Common myeloid progenitor, CD34-positive (primary cell): ENCODE measurements at regions not wholly inside any gene's neighbourhood (a gene's known extent, or its start where the extent isn't known, plus 50 kb on each side); places are given as distances from the start of the nearest gene placed in this dataset.

ENCODE experiments used
- CTCF ChIA-PET: fragments of 350-600 bp; sonication (Branson Sonifier 250); formaldehyde crosslinking; loops from one replicate; lab custom pipeline; 2021; ENCODE audit warnings: antibody characterized with exemption; lab: Charles Lee
- POLR2A ChIA-PET: fragments of 350-600 bp; sonication (Branson Sonifier 250); formaldehyde crosslinking; loops from one replicate; lab custom pipeline; 2021; ENCODE audit warnings: antibody characterized with exemption; lab: Charles Lee
- DNase-seq, 3 donors: peaks; one replicate each; pipeline versions ENCODE4 v3.0.0 to v3.0.0-alpha.2; 2013
- H3K27ac ChIP-seq, 2 experiments: 1 replicate in 1 of 2; 2 replicates in 1 of 2; pipeline ENCODE4 v1.7.0; 2013; ENCODE audit warnings: inconsistent platforms in 2 of 2, low read length in 2 of 2, mild to moderate bottlenecking in 2 of 2, low read depth in 1 of 2, moderate library complexity in 1 of 2; ENCODE audit not compliant: severe bottlenecking in 2 of 2, insufficient read depth in 1 of 2, poor library complexity in 1 of 2
- H3K27me3 ChIP-seq, 5 experiments: replicated peaks in 2 of 5; 1 replicate in 3 of 5; 2 replicates in 2 of 5; pipeline versions ENCODE4 v1.6.1 to v1.7.0; 2013; ENCODE audit warnings: low read length in 4 of 5, mild to moderate bottlenecking in 2 of 5, moderate library complexity in 2 of 5, inconsistent platforms in 1 of 5; ENCODE audit not compliant: insufficient read depth in 5 of 5, control insufficient read depth in 4 of 5
- H3K36me3 ChIP-seq, 4 experiments: 1 replicate in 2 of 4; 2 replicates in 2 of 4; pipeline versions ENCODE4 v1.6.1 to v1.7.0; 2013; ENCODE audit warnings: low read length in 3 of 4, control low read depth in 1 of 4, mild to moderate bottlenecking in 1 of 4; ENCODE audit not compliant: control insufficient read depth in 4 of 4, insufficient read depth in 4 of 4
- H3K4me1 ChIP-seq, 4 experiments: 1 replicate in 3 of 4; 2 replicates in 1 of 4; pipeline versions ENCODE4 v1.6.1 to v1.7.1; 2013; ENCODE audit warnings: low read length in 3 of 4, mild to moderate bottlenecking in 3 of 4, control low read depth in 1 of 4, inconsistent platforms in 1 of 4, moderate library complexity in 1 of 4; ENCODE audit not compliant: control insufficient read depth in 4 of 4, insufficient read depth in 4 of 4; ENCODE audit errors: control extremely low read depth in 1 of 4
- H3K4me3 ChIP-seq, 7 experiments: 1 replicate in 4 of 7; 2 replicates in 3 of 7; pipeline versions ENCODE4 v1.5.1 to v1.7.0; 2013; ENCODE audit warnings: mild to moderate bottlenecking in 7 of 7, low read length in 6 of 7, moderate library complexity in 6 of 7, inconsistent platforms in 2 of 7, low read depth in 2 of 7, control low read depth in 1 of 7; ENCODE audit not compliant: insufficient read depth in 4 of 7, control insufficient read depth in 1 of 7; ENCODE audit errors: extremely low read depth in 1 of 7
- H3K9me3 ChIP-seq, 5 experiments: 1 replicate in 4 of 5; 2 replicates in 1 of 5; pipeline versions ENCODE4 v1.6.1 to v1.7.1; 2013; ENCODE audit warnings: low read length in 4 of 5, mild to moderate bottlenecking in 2 of 5, inconsistent platforms in 1 of 5, low read depth in 1 of 5, moderate library complexity in 1 of 5; ENCODE audit not compliant: control insufficient read depth in 4 of 5, insufficient read depth in 2 of 5; ENCODE audit errors: control extremely low read depth in 1 of 5
- WGBS: methylation state at CpG from one replicate; pipeline ENCODE4 v1.1.5; 2013; ENCODE audit not compliant: insufficient coverage; 5-methylcytosine and 5-hydroxymethylcytosine counted together

GRCh38 chr2:123811846-123812245, 213.2 kb upstream of the CNTNAP5 start:
- Histone ChIP-seq H3K4me1 (peaks cover 0 to 7% (median 0%) of the 10 kb centered on the region in 4 experiments), H3K9me3 (peaks cover 2 to 54% (median 13%) of the 10 kb centered on the region in 5 experiments), H3K36me3 (peaks cover 0 to 40% (median 11%) of the 10 kb centered on the region in 4 experiments), H3K27me3 (no peaks in the 10 kb centered on the region), H3K4me3 (no peak overlapping the region), H3K27ac (no peak overlapping the region)
- no CpG with 5 or more reads among the region's 1 CpG for WGBS
- POLR2A ChIA-PET = no interaction called here
- no peak for DNase-seq
- CTCF ChIA-PET = no interaction called here

DNA sequence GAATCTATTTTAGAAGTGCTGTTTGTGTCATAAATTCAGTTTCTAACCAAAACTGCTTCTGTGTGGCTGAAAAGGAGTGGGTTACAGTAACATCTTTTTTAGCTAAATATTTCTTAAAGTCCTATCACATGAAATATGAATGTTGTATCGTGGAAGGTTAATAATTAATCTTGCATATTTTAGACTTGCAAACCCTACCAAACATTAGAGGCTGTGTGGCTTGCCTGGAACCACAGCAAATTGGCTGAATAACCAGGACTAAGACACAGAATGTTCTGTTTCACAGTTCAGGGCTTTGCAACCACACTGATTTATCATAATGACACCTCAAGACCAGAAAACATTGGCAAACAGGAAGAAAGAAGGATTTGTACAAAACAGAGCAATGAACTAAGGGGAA, 208.9 kb upstream of the CNTNAP5 start:
- WGBS = no CpG with 5 or more reads among the region's 1 CpG
- no peak for DNase-seq
- Histone ChIP-seq H3K4me3 (no peak overlapping the region), H3K27me3 (no peaks in the 10 kb centered on the region), H3K4me1 (peaks cover 0 to 17% (median 0%) of the 10 kb centered on the region in 4 experiments), H3K27ac (peak overlapping the region in 1 of 2 experiments; percentile 17), H3K9me3 (peaks cover 0 to 13% (median 0%) of the 10 kb centered on the region in 5 experiments), H3K36me3 (peaks cover 0 to 10% (median 2%) of the 10 kb centered on the region in 4 experiments)
- ChIA-PET POLR2A (no interaction called here), CTCF (no interaction called here)

DNA sequence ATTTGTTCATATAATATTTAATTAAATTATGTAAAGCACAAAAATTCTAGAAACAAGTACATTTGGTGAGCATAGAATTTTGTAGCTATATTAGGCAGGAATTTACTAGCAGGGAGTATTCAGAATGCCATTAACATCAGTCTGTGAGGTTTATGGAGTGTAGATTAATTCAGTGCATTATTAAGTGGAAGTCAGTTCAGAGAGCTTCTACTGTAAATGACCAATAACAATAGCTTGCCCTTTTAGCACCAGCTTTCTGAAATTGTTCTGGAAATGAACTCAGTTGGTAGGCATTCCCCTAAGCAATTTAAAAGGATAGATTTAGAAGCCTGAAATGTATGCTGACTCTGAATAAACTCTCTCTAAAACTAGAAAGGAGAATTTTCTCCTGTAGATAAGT, 208.2 kb upstream of the CNTNAP5 start:
- Histone ChIP-seq H3K9me3 (peaks cover 0 to 6% (median 0%) of the 10 kb centered on the region in 5 experiments), H3K36me3 (peaks cover 0 to 8% (median 2%) of the 10 kb centered on the region in 4 experiments), H3K27ac (no peak overlapping the region), H3K4me1 (peaks cover 0 to 17% (median 0%) of the 10 kb centered on the region in 4 experiments), H3K4me3 (no peak overlapping the region), H3K27me3 (no peaks in the 10 kb centered on the region)
- CTCF ChIA-PET = interaction anchor here (1.0 kb wide), 1 partner anchor 19 kb away, joined by 3 read pairs; no protein-coding TSS in a partner anchor
- DNase-seq = no peak
- POLR2A ChIA-PET = no interaction called here

DNA sequence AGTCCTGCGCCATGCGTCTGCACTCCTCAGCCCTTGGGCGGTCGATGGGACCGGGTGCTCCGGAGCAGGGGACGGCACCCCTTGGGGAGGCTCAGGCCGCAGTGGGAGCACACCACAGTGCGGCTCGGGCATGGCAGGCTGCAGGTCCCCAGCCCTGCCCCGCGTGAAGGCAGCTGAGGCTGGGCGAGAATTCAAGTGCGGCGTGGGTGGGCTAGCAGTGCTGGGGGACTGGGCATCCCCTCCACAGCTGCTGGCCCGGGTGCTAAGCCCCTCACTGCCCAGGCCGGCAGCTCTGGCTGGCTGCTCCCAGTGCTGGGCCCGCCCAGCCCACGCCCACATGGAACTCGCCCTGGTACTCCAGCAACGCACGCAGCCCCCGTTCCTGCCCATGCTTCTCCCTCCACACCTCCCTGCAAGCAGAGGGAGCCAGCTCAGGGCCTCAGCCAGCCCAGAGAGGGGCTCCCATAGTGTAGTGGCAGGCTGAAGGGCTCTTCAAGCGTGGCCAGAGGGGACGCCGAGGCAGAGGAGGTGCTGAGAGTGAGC, 198.3 kb upstream of the CNTNAP5 start:
- no peak for DNase-seq
- Histone ChIP-seq H3K36me3 (peaks cover 0 to 58% (median 7%) of the 10 kb centered on the region in 4 experiments), H3K27me3 (no peaks in the 10 kb centered on the region), H3K9me3 (peaks cover 0 to 22% (median 3%) of the 10 kb centered on the region in 5 experiments), H3K4me1 (no peaks in the 10 kb centered on the region), H3K4me3 (no peak overlapping the region), H3K27ac (no peak overlapping the region)
- POLR2A ChIA-PET = no interaction called here
- CTCF ChIA-PET = no interaction called here
- 98% methylated on average over 25 of the region's 26 CpGs for WGBS

DNA sequence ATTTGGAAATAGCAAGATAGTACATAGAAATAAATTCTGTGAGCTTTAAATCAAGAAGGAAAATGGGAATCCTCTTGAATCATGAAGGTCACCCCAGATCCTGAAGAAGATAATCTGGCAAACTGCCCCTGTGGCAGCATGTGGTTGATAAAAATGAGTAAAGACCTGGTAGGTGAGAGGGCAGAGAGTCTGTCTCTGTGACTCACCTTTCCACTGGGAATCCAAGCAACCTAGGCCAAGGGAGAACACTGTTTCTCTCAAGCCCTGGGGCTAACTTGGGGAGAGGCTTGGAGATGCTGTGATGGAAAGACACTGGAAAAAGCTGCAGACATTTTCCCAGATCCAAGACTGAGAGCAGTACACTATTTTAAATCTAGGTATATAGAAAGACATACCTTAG, 185.8 kb upstream of the CNTNAP5 start:
- POLR2A ChIA-PET = no interaction called here
- H3K4me3 ChIP-seq = no peak overlapping the region
- peaks cover 0 to 7% (median 2%) of the 10 kb centered on the region in 4 experiments for H3K4me1 ChIP-seq
- H3K9me3 ChIP-seq = peaks cover 9 to 62% (median 20%) of the 10 kb centered on the region in 5 experiments
- H3K27me3 ChIP-seq = no peaks in the 10 kb centered on the region
- no peak overlapping the region for H3K27ac ChIP-seq
- no peak for DNase-seq
- CTCF ChIA-PET = interaction anchor here (1.0 to 1.5 kb wide), 2 partner anchors 11 to 13 kb away, joined by 3 to 5 read pairs; no protein-coding TSS in a partner anchor
- peaks cover 7 to 54% (median 14%) of the 10 kb centered on the region in 4 experiments for H3K36me3 ChIP-seq

GRCh38 chr2:123840016-123840415, 185.1 kb upstream of the CNTNAP5 start:
- ChIA-PET POLR2A (no interaction called here), CTCF (interaction anchor here (1.0 to 1.5 kb wide), 2 partner anchors 11 to 12 kb away, joined by 3 to 5 read pairs; no protein-coding TSS in a partner anchor)
- H3K27ac ChIP-seq = no peak overlapping the region

DNA sequence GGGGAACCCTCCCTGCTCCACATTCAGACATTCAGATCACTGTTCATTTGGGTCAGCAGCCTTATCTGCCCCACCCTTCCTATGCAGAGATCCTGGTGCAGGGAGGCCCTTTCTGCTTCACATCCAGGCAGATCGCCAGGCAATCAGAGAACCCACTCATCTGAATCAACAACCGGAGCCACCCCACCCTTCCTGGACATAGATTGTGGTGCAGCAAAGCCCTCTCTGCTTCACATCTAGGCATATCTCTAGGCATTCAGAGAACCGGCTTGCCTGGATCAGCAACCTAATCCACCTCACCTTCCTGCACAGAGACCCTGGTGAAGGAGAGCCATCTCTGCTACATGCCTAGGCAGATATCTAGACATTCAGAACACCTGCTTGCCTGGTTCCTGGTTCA, 184.5 kb upstream of the CNTNAP5 start:
- H3K9me3 ChIP-seq = peaks cover 9 to 67% (median 20%) of the 10 kb centered on the region in 5 experiments
- ChIA-PET POLR2A (no interaction called here), CTCF (no interaction called here)
- no peak overlapping the region for H3K27ac ChIP-seq
- H3K36me3 ChIP-seq = peaks cover 7 to 46% (median 12%) of the 10 kb centered on the region in 4 experiments
- H3K4me1 ChIP-seq = peaks cover 0 to 7% (median 2%) of the 10 kb centered on the region in 4 experiments
- no peaks in the 10 kb centered on the region for H3K27me3 ChIP-seq
- H3K4me3 ChIP-seq = no peak overlapping the region
- DNase-seq = no peak
- WGBS = 100% methylated on average over 3 of the region's 3 CpGs

More at GRCh38 chr2:123840016-123840415, 185.1 kb upstream of the CNTNAP5 start:
- H3K4me3 ChIP-seq = no peak overlapping the region
- peaks cover 9 to 65% (median 20%) of the 10 kb centered on the region in 5 experiments for H3K9me3 ChIP-seq
- peaks cover 7 to 48% (median 12%) of the 10 kb centered on the region in 4 experiments for H3K36me3 ChIP-seq
- H3K4me1 ChIP-seq = peaks cover 0 to 7% (median 2%) of the 10 kb centered on the region in 4 experiments
- no peak for DNase-seq
- no peaks in the 10 kb centered on the region for H3K27me3 ChIP-seq
